GM23338 (cell line): ENCODE measurements at regions not wholly inside any gene's neighbourhood (a gene's known extent, or its start where the extent isn't known, plus 50 kb on each side); places are given as distances from the start of the nearest gene placed in this dataset.

Source experiments
- ATAC-seq: fragments of 200-7000 bp; cut with Tn5 transposase; 3 replicates; pipeline ENCODE4 v1.9.1; 2020
- DNase-seq: peaks from one replicate; pipeline ENCODE4 v3.0.0-alpha.2; 2015; ENCODE audit warnings: low spot score
- H2AFZ ChIP-seq: fragments of 200-600 bp; sonication (generic); 2 replicates; pipeline ENCODE4 v1.8.0; 2016; ENCODE audit warnings: antibody characterized with exemption, mild to moderate bottlenecking, moderate library complexity
- H3F3A ChIP-seq: fragments of 200-600 bp; sonication (generic); replicated peaks from 2 replicates; pipeline ENCODE4 v1.8.0; 2017; ENCODE audit warnings: antibody characterized with exemption, mixed run types, low read depth
- H3K27ac ChIP-seq: fragments of 200-600 bp; sonication (generic); 2 replicates; pipeline ENCODE4 v1.6.1; 2016; ENCODE audit warnings: low read depth
- H3K27me3 ChIP-seq: fragments of 200-600 bp; sonication (generic); 2 replicates; pipeline ENCODE4 v1.8.0; 2016; ENCODE audit warnings: mild to moderate bottlenecking, mixed run types, moderate library complexity; ENCODE audit not compliant: insufficient read depth
- H3K36me3 ChIP-seq: fragments of 200-600 bp; sonication (generic); 2 replicates; pipeline ENCODE4 v1.8.0; 2016; ENCODE audit warnings: mild to moderate bottlenecking; ENCODE audit not compliant: insufficient read depth
- H3K4me1 ChIP-seq: fragments of 200-600 bp; sonication (generic); 2 replicates; pipeline ENCODE4 v1.8.0; 2016; ENCODE audit warnings: mild to moderate bottlenecking, moderate library complexity; ENCODE audit not compliant: insufficient read depth
- H3K4me2 ChIP-seq: fragments of 200-600 bp; sonication (generic); 2 replicates; pipeline ENCODE4 v1.7.1; 2017; ENCODE audit warnings: mixed run types
- H3K4me3 ChIP-seq: fragments of 200-600 bp; sonication (generic); 2 replicates; pipeline ENCODE4 v1.6.1; 2016; ENCODE audit warnings: mixed run types
- H3K79me2 ChIP-seq: fragments of 200-600 bp; sonication (generic); replicated peaks from 2 replicates; pipeline ENCODE4 v1.8.0; 2017; ENCODE audit warnings: mild to moderate bottlenecking; ENCODE audit not compliant: insufficient read depth
- H3K9me2 ChIP-seq: fragments of 200-600 bp; sonication (generic); 2 replicates; pipeline ENCODE4 v1.8.0; 2017; ENCODE audit not compliant: insufficient read depth
- H4K20me1 ChIP-seq: fragments of 200-600 bp; sonication (generic); replicated peaks from 2 replicates; pipeline ENCODE4 v1.8.0; 2017; ENCODE audit warnings: mild to moderate bottlenecking; ENCODE audit not compliant: insufficient read depth
- H3K27ac Mint-ChIP-seq: 2 replicates; pipeline ENCODE4 v1.8.0; 2020; ENCODE audit warnings: inconsistent platforms, mild to moderate bottlenecking, moderate library complexity, mixed read lengths
- H3K27me3 Mint-ChIP-seq: 3 replicates; pipeline ENCODE4 v1.8.0; 2022; ENCODE audit warnings: low read depth, mild to moderate bottlenecking, moderate library complexity, mixed read lengths, inconsistent platforms; ENCODE audit not compliant: insufficient read depth, poor library complexity
- H3K36me3 Mint-ChIP-seq: 3 replicates; pipeline ENCODE4 v1.8.0; 2021; ENCODE audit warnings: low read depth, mild to moderate bottlenecking, inconsistent platforms, moderate library complexity, mixed read lengths
- H3K4me1 Mint-ChIP-seq: 3 replicates; pipeline ENCODE4 v1.8.0; 2020; ENCODE audit warnings: mild to moderate bottlenecking, inconsistent platforms, mixed read lengths
- H3K4me3 Mint-ChIP-seq: 3 replicates; pipeline ENCODE4 v1.8.0; 2021; ENCODE audit warnings: moderate library complexity, mild to moderate bottlenecking, inconsistent platforms, mixed read lengths
- H3K9me3 Mint-ChIP-seq: 3 replicates; pipeline ENCODE4 v1.8.0; 2020; ENCODE audit warnings: moderate library complexity, mild to moderate bottlenecking, inconsistent platforms, mixed read lengths
- CREB1 ChIP-seq: fragments of 250-450 bp; sonication (Bioruptor Pico); IDR thresholded peaks from 2 replicates; pipeline ENCODE4 v1.5.0; 2020; ENCODE audit warnings: low read depth, mild to moderate bottlenecking, moderate library complexity
- CTCF ChIP-seq, 2 experiments: fragments of 200-600 bp in 1 of 2; sonication (generic) in 1 of 2; conservative IDR thresholded peaks; 2 replicates each; pipeline versions ENCODE4 v1.5.1 to v1.6.1; 2016 to 2017; ENCODE audit warnings: antibody characterized with exemption in 2 of 2, low read depth in 2 of 2, mild to moderate bottlenecking in 2 of 2, moderate library complexity in 1 of 2
- ETS1 ChIP-seq: IDR thresholded peaks from 2 replicates; pipeline ENCODE4 v1.6.1; 2016; ENCODE audit warnings: antibody characterized with exemption
- EZH2phosphoT487 ChIP-seq: fragments of 200-600 bp; sonication (generic); IDR thresholded peaks from one replicate; pipeline ENCODE4 v1.8.1; 2018; ENCODE audit warnings: antibody characterized with exemption; ENCODE audit not compliant: unreplicated experiment
- REST ChIP-seq: IDR thresholded peaks from one replicate; pipeline ENCODE4 v1.6.1; 2018; ENCODE audit warnings: antibody characterized with exemption; ENCODE audit not compliant: unreplicated experiment
- STAT1 ChIP-seq: IDR thresholded peaks from one replicate; pipeline ENCODE4 v1.6.1; 2016; ENCODE audit warnings: antibody characterized with exemption; ENCODE audit not compliant: unreplicated experiment
- ZNF114 ChIP-seq: fragments of 250-450 bp; sonication (Bioruptor Pico); IDR thresholded peaks from 2 replicates; pipeline ENCODE4 v1.5.0; 2020; ENCODE audit warnings: mild to moderate bottlenecking, moderate library complexity
- ZNF331 ChIP-seq: fragments of 250-450 bp; sonication (Bioruptor Pico); IDR thresholded peaks from 2 replicates; pipeline ENCODE4 v1.5.0; 2020; ENCODE audit warnings: low read depth, mild to moderate bottlenecking, moderate library complexity
- ZNF462 ChIP-seq: fragments of 250-450 bp; sonication (Bioruptor Pico); IDR thresholded peaks from 2 replicates; pipeline ENCODE4 v1.5.0; 2020; ENCODE audit warnings: mild to moderate bottlenecking, moderate library complexity

- H2AFZ ChIP-seq, result no peak overlapping the region; the same call in 1 of the 2 replicates
Observed at GRCh38 chr15:77853008-77853328, 220.3 kb upstream of the LINGO1 start.

More at GRCh38 chr15:77853008-77853328, 220.3 kb upstream of the LINGO1 start:
- TF ChIP-seq CTCF (conservative IDR thresholded peaks at IDR 0.05; ENCODE audit: low read depth in 2 of 2) (no peak), STAT1 (no peak), ZNF331 (CRISPR knock-in tag) (no peak), ZNF462 (no peak), EZH2phosphoT487 (no peak), CREB1 (CRISPR knock-in tag) (no peak), ZNF114 (no peak), REST (no peak), ETS1 (no peak)
- peaks cover 8% of the 10 kb centered on the region for H3K27me3 Mint-ChIP-seq
- no peak overlapping the region for H3K27ac Mint-ChIP-seq
- H3K36me3 Mint-ChIP-seq, result no peaks in the 10 kb centered on the region
- H3K4me3 Mint-ChIP-seq, result no peak overlapping the region
- Histone ChIP-seq H3F3A (no peaks in the 10 kb centered on the region), H3K9me2 (no peaks in the 10 kb centered on the region), H3K4me2 (no peak overlapping the region), H3K36me3 (no peaks in the 10 kb centered on the region), H3K27ac (no peak overlapping the region), H4K20me1 (no peaks in the 10 kb centered on the region), H3K27me3 (no peaks in the 10 kb centered on the region), H3K4me1 (no peaks in the 10 kb centered on the region), H3K4me3 (no peak overlapping the region), H3K79me2 (no peaks in the 10 kb centered on the region)
- ATAC-seq (no peak), DNase-seq (no peak)
- H3K4me1 Mint-ChIP-seq, result peaks cover 12% of the 10 kb centered on the region
- H3K9me3 Mint-ChIP-seq, result peaks cover 7% of the 10 kb centered on the region; the same call in 2 of the 3 replicates
